SKM-1 (cell line): ENCODE measurements at regions not wholly inside any gene's neighbourhood (a gene's known extent, or its start where the extent isn't known, plus 50 kb on each side); places are given as distances from the start of the nearest gene placed in this dataset.
"Not testable (repeated sequence)": the region's sequence is repeated elsewhere in the genome, so short reads cannot be mapped to it uniquely, and the experiment has no call there.

Source experiments
- DNase-seq: peaks from one replicate; lab custom pipeline; 2025; ENCODE audit not compliant: unreplicated experiment; lab: John Stamatoyannopoulos, UW

GRCh38 chr4:12492730-12493393 is 991.3 kb downstream of the RAB28 start:
- DNase-seq: no peak

- no peak for DNase-seq
Measured at GRCh38 chr4:12488672-12489071, 995.5 kb downstream of the RAB28 start.

- no peak for DNase-seq
Measured at GRCh38 chr4:12487000-12487399, 997.1 kb downstream of the RAB28 start.

GRCh38 chr4:12472087-12472486 is 1012.1 kb downstream of the RAB28 start:
- DNase-seq: no peak

- no peak for DNase-seq
Measured at GRCh38 chr4:12471193-12471592, 1012.9 kb downstream of the RAB28 start.

- DNase-seq: not testable (repeated sequence)
Measured at GRCh38 chr4:12461576-12461975, 1022.6 kb downstream of the RAB28 start.

- no peak for DNase-seq
Measured at GRCh38 chr4:12459126-12459525, 1025.0 kb downstream of the RAB28 start.

- no peak for DNase-seq
Measured at GRCh38 chr4:12458621-12459020, 1025.5 kb downstream of the RAB28 start.

- no peak for DNase-seq
Measured at GRCh38 chr4:12452291-12452690, 1023.6 kb upstream of the HS3ST1 start.

- no peak for DNase-seq
Measured at GRCh38 chr4:12447451-12447850, 1018.8 kb upstream of the HS3ST1 start.

- no peak for DNase-seq
Measured at GRCh38 chr4:12446657-12447185, 1018.0 kb upstream of the HS3ST1 start.

GRCh38 chr4:12446256-12446655 is 1017.6 kb upstream of the HS3ST1 start:
- no peak for DNase-seq

GRCh38 chr4:12445711-12446235 is 1017.1 kb upstream of the HS3ST1 start:
- DNase-seq: no peak

- DNase-seq: no peak
Measured at GRCh38 chr4:12439633-12440305, 1011.1 kb upstream of the HS3ST1 start.

- not testable (repeated sequence) for DNase-seq
Measured at GRCh38 chr4:12431259-12431658, 1002.6 kb upstream of the HS3ST1 start.

GRCh38 chr4:12421364-12421763 is 992.7 kb upstream of the HS3ST1 start:
- DNase-seq: no peak

GRCh38 chr4:12416755-12417154 is 988.1 kb upstream of the HS3ST1 start:
- no peak for DNase-seq

- DNase-seq: no peak
Measured at GRCh38 chr4:12414181-12414812, 985.6 kb upstream of the HS3ST1 start.

- no peak for DNase-seq
Measured at GRCh38 chr4:12411072-12411471, 982.4 kb upstream of the HS3ST1 start.

- DNase-seq: no peak
Measured at GRCh38 chr4:12409507-12410190, 981.0 kb upstream of the HS3ST1 start.

- no peak for DNase-seq
Measured at GRCh38 chr4:12408364-12408763, 979.7 kb upstream of the HS3ST1 start.
